GM23338 (cell line): ENCODE measurements at regions not wholly inside any gene's neighbourhood (a gene's known extent, or its start where the extent isn't known, plus 50 kb on each side); places are given as distances from the start of the nearest gene placed in this dataset.

Experiments
- ATAC-seq: fragments of 200-7000 bp; cut with Tn5 transposase; 3 replicates; pipeline ENCODE4 v1.9.1; 2020
- DNase-seq: peaks from one replicate; pipeline ENCODE4 v3.0.0-alpha.2; 2015; ENCODE audit warnings: low spot score
- H2AFZ ChIP-seq: fragments of 200-600 bp; sonication (generic); 2 replicates; pipeline ENCODE4 v1.8.0; 2016; ENCODE audit warnings: antibody characterized with exemption, mild to moderate bottlenecking, moderate library complexity
- H3F3A ChIP-seq: fragments of 200-600 bp; sonication (generic); replicated peaks from 2 replicates; pipeline ENCODE4 v1.8.0; 2017; ENCODE audit warnings: antibody characterized with exemption, mixed run types, low read depth
- H3K27ac ChIP-seq: fragments of 200-600 bp; sonication (generic); 2 replicates; pipeline ENCODE4 v1.6.1; 2016; ENCODE audit warnings: low read depth
- H3K27me3 ChIP-seq: fragments of 200-600 bp; sonication (generic); 2 replicates; pipeline ENCODE4 v1.8.0; 2016; ENCODE audit warnings: mild to moderate bottlenecking, mixed run types, moderate library complexity; ENCODE audit not compliant: insufficient read depth
- H3K36me3 ChIP-seq: fragments of 200-600 bp; sonication (generic); 2 replicates; pipeline ENCODE4 v1.8.0; 2016; ENCODE audit warnings: mild to moderate bottlenecking; ENCODE audit not compliant: insufficient read depth
- H3K4me1 ChIP-seq: fragments of 200-600 bp; sonication (generic); 2 replicates; pipeline ENCODE4 v1.8.0; 2016; ENCODE audit warnings: mild to moderate bottlenecking, moderate library complexity; ENCODE audit not compliant: insufficient read depth
- H3K4me2 ChIP-seq: fragments of 200-600 bp; sonication (generic); 2 replicates; pipeline ENCODE4 v1.7.1; 2017; ENCODE audit warnings: mixed run types
- H3K4me3 ChIP-seq: fragments of 200-600 bp; sonication (generic); 2 replicates; pipeline ENCODE4 v1.6.1; 2016; ENCODE audit warnings: mixed run types
- H3K79me2 ChIP-seq: fragments of 200-600 bp; sonication (generic); replicated peaks from 2 replicates; pipeline ENCODE4 v1.8.0; 2017; ENCODE audit warnings: mild to moderate bottlenecking; ENCODE audit not compliant: insufficient read depth
- H3K9me2 ChIP-seq: fragments of 200-600 bp; sonication (generic); 2 replicates; pipeline ENCODE4 v1.8.0; 2017; ENCODE audit not compliant: insufficient read depth
- H4K20me1 ChIP-seq: fragments of 200-600 bp; sonication (generic); replicated peaks from 2 replicates; pipeline ENCODE4 v1.8.0; 2017; ENCODE audit warnings: mild to moderate bottlenecking; ENCODE audit not compliant: insufficient read depth
- H3K27ac Mint-ChIP-seq: 2 replicates; pipeline ENCODE4 v1.8.0; 2020; ENCODE audit warnings: inconsistent platforms, mild to moderate bottlenecking, moderate library complexity, mixed read lengths
- H3K27me3 Mint-ChIP-seq: 3 replicates; pipeline ENCODE4 v1.8.0; 2022; ENCODE audit warnings: low read depth, mild to moderate bottlenecking, moderate library complexity, mixed read lengths, inconsistent platforms; ENCODE audit not compliant: insufficient read depth, poor library complexity
- H3K36me3 Mint-ChIP-seq: 3 replicates; pipeline ENCODE4 v1.8.0; 2021; ENCODE audit warnings: low read depth, mild to moderate bottlenecking, inconsistent platforms, moderate library complexity, mixed read lengths
- H3K4me1 Mint-ChIP-seq: 3 replicates; pipeline ENCODE4 v1.8.0; 2020; ENCODE audit warnings: mild to moderate bottlenecking, inconsistent platforms, mixed read lengths
- H3K4me3 Mint-ChIP-seq: 3 replicates; pipeline ENCODE4 v1.8.0; 2021; ENCODE audit warnings: moderate library complexity, mild to moderate bottlenecking, inconsistent platforms, mixed read lengths
- H3K9me3 Mint-ChIP-seq: 3 replicates; pipeline ENCODE4 v1.8.0; 2020; ENCODE audit warnings: moderate library complexity, mild to moderate bottlenecking, inconsistent platforms, mixed read lengths
- CREB1 ChIP-seq: fragments of 250-450 bp; sonication (Bioruptor Pico); IDR thresholded peaks from 2 replicates; pipeline ENCODE4 v1.5.0; 2020; ENCODE audit warnings: low read depth, mild to moderate bottlenecking, moderate library complexity
- CTCF ChIP-seq, 2 experiments: fragments of 200-600 bp in 1 of 2; sonication (generic) in 1 of 2; conservative IDR thresholded peaks; 2 replicates each; pipeline versions ENCODE4 v1.5.1 to v1.6.1; 2016 to 2017; ENCODE audit warnings: antibody characterized with exemption in 2 of 2, low read depth in 2 of 2, mild to moderate bottlenecking in 2 of 2, moderate library complexity in 1 of 2
- ETS1 ChIP-seq: IDR thresholded peaks from 2 replicates; pipeline ENCODE4 v1.6.1; 2016; ENCODE audit warnings: antibody characterized with exemption
- EZH2 ChIP-seq: fragments of 200-600 bp; sonication (generic); IDR thresholded peaks from one replicate; pipeline ENCODE4 v1.8.0; 2017; ENCODE audit warnings: antibody characterized with exemption, mild to moderate bottlenecking, low read depth; ENCODE audit not compliant: unreplicated experiment
- EZH2phosphoT487 ChIP-seq: fragments of 200-600 bp; sonication (generic); IDR thresholded peaks from one replicate; pipeline ENCODE4 v1.8.1; 2018; ENCODE audit warnings: antibody characterized with exemption; ENCODE audit not compliant: unreplicated experiment
- JUNB ChIP-seq: IDR thresholded peaks from one replicate; pipeline ENCODE4 v1.6.1; 2016; ENCODE audit warnings: antibody characterized with exemption; ENCODE audit not compliant: unreplicated experiment
- NANOG ChIP-seq: IDR thresholded peaks from 2 replicates; pipeline ENCODE4 v1.6.1; 2016; ENCODE audit warnings: antibody characterized with exemption, borderline replicate concordance
- POLR2AphosphoS5 ChIP-seq: IDR thresholded peaks from 2 replicates; pipeline ENCODE4 v1.6.1; 2016; ENCODE audit warnings: antibody characterized with exemption, low read depth
- STAT1 ChIP-seq: IDR thresholded peaks from one replicate; pipeline ENCODE4 v1.6.1; 2016; ENCODE audit warnings: antibody characterized with exemption; ENCODE audit not compliant: unreplicated experiment
- ZNF114 ChIP-seq: fragments of 250-450 bp; sonication (Bioruptor Pico); IDR thresholded peaks from 2 replicates; pipeline ENCODE4 v1.5.0; 2020; ENCODE audit warnings: mild to moderate bottlenecking, moderate library complexity
- ZNF331 ChIP-seq: fragments of 250-450 bp; sonication (Bioruptor Pico); IDR thresholded peaks from 2 replicates; pipeline ENCODE4 v1.5.0; 2020; ENCODE audit warnings: low read depth, mild to moderate bottlenecking, moderate library complexity
- TF ChIP-seq, protein P1 (sequence below): IDR thresholded peaks from one replicate; pipeline ENCODE4 v1.6.1; 2018; ENCODE audit warnings: antibody characterized with exemption; ENCODE audit not compliant: unreplicated experiment
- TF ChIP-seq, protein P2 (sequence below): fragments of 250-450 bp; sonication (Bioruptor Pico); IDR thresholded peaks from 2 replicates; pipeline ENCODE4 v1.5.0; 2020; ENCODE audit warnings: mild to moderate bottlenecking, moderate library complexity

DNA sequence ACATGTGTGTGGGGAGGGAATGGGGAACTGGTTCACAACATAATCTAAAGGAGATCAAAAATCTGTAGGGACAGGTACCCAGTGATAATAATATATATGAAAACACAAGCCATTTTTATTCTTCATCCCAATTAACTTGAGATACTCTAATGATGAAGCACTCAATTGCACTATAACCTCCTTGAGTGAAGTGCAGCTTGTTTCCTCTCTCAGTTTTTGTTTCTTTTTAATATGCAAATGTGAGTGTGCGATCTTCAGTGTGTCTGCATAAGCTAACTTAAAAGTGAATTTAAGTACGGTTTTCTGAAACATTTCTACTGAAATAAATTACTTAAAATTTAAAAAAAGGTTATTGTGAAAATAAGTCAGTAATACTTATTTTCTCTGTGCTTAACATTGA lies 623.5 kb downstream of the CDH11 start:
- Histone ChIP-seq H2AFZ (no peak overlapping the region), H3K27ac (no peak overlapping the region), H3F3A (no peaks in the 10 kb centered on the region), H3K4me2 (no peak overlapping the region), H3K4me1 (no peaks in the 10 kb centered on the region), H3K27me3 (no peaks in the 10 kb centered on the region), H4K20me1 (no peaks in the 10 kb centered on the region), H3K36me3 (no peaks in the 10 kb centered on the region), H3K9me2 (0 out of 2 replicates have a peak, but pooled peaks cover 5% of the 10 kb centered on the region), H3K4me3 (no peak overlapping the region), H3K79me2 (no peaks in the 10 kb centered on the region)
- TF ChIP-seq CREB1 (CRISPR knock-in tag) (no peak), ZNF114 (CRISPR knock-in tag) (no peak), EZH2 (no peak), NANOG (no peak), JUNB (no peak), CTCF (conservative IDR thresholded peaks at IDR 0.05; ENCODE audit: low read depth in 2 of 2) (no peak), STAT1 (no peak), POLR2AphosphoS5 (no peak), ETS1 (no peak), ZNF331 (CRISPR knock-in tag) (no peak), EZH2phosphoT487 (no peak)
- TF ChIP-seq, protein P1, sequence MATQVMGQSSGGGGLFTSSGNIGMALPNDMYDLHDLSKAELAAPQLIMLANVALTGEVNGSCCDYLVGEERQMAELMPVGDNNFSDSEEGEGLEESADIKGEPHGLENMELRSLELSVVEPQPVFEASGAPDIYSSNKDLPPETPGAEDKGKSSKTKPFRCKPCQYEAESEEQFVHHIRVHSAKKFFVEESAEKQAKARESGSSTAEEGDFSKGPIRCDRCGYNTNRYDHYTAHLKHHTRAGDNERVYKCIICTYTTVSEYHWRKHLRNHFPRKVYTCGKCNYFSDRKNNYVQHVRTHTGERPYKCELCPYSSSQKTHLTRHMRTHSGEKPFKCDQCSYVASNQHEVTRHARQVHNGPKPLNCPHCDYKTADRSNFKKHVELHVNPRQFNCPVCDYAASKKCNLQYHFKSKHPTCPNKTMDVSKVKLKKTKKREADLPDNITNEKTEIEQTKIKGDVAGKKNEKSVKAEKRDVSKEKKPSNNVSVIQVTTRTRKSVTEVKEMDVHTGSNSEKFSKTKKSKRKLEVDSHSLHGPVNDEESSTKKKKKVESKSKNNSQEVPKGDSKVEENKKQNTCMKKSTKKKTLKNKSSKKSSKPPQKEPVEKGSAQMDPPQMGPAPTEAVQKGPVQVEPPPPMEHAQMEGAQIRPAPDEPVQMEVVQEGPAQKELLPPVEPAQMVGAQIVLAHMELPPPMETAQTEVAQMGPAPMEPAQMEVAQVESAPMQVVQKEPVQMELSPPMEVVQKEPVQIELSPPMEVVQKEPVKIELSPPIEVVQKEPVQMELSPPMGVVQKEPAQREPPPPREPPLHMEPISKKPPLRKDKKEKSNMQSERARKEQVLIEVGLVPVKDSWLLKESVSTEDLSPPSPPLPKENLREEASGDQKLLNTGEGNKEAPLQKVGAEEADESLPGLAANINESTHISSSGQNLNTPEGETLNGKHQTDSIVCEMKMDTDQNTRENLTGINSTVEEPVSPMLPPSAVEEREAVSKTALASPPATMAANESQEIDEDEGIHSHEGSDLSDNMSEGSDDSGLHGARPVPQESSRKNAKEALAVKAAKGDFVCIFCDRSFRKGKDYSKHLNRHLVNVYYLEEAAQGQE, result no peak
- TF ChIP-seq, protein P2, sequence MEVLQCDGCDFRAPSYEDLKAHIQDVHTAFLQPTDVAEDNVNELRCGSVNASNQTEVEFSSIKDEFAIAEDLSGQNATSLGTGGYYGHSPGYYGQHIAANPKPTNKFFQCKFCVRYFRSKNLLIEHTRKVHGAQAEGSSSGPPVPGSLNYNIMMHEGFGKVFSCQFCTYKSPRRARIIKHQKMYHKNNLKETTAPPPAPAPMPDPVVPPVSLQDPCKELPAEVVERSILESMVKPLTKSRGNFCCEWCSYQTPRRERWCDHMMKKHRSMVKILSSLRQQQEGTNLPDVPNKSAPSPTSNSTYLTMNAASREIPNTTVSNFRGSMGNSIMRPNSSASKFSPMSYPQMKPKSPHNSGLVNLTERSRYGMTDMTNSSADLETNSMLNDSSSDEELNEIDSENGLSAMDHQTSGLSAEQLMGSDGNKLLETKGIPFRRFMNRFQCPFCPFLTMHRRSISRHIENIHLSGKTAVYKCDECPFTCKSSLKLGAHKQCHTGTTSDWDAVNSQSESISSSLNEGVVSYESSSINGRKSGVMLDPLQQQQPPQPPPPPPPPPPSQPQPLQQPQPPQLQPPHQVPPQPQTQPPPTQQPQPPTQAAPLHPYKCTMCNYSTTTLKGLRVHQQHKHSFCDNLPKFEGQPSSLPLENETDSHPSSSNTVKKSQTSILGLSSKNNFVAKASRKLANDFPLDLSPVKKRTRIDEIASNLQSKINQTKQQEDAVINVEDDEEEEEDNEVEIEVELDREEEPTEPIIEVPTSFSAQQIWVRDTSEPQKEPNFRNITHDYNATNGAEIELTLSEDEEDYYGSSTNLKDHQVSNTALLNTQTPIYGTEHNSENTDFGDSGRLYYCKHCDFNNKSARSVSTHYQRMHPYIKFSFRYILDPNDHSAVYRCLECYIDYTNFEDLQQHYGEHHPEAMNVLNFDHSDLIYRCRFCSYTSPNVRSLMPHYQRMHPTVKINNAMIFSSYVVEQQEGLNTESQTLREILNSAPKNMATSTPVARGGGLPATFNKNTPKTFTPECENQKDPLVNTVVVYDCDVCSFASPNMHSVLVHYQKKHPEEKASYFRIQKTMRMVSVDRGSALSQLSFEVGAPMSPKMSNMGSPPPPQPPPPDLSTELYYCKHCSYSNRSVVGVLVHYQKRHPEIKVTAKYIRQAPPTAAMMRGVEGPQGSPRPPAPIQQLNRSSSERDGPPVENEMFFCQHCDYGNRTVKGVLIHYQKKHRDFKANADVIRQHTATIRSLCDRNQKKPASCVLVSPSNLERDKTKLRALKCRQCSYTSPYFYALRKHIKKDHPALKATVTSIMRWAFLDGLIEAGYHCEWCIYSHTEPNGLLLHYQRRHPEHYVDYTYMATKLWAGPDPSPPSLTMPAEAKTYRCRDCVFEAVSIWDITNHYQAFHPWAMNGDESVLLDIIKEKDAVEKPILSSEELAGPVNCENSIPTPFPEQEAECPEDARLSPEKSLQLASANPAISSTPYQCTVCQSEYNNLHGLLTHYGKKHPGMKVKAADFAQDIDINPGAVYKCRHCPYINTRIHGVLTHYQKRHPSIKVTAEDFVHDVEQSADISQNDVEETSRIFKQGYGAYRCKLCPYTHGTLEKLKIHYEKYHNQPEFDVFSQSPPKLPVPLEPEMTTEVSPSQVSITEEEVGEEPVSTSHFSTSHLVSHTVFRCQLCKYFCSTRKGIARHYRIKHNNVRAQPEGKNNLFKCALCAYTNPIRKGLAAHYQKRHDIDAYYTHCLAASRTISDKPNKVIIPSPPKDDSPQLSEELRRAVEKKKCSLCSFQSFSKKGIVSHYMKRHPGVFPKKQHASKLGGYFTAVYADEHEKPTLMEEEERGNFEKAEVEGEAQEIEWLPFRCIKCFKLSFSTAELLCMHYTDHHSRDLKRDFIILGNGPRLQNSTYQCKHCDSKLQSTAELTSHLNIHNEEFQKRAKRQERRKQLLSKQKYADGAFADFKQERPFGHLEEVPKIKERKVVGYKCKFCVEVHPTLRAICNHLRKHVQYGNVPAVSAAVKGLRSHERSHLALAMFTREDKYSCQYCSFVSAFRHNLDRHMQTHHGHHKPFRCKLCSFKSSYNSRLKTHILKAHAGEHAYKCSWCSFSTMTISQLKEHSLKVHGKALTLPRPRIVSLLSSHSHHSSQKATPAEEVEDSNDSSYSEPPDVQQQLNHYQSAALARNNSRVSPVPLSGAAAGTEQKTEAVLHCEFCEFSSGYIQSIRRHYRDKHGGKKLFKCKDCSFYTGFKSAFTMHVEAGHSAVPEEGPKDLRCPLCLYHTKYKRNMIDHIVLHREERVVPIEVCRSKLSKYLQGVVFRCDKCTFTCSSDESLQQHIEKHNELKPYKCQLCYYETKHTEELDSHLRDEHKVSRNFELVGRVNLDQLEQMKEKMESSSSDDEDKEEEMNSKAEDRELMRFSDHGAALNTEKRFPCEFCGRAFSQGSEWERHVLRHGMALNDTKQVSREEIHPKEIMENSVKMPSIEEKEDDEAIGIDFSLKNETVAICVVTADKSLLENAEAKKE (CRISPR knock-in tag), result no peak
- ATAC-seq, result no peak
- no peaks in the 10 kb centered on the region for H3K36me3 Mint-ChIP-seq
- H3K4me1 Mint-ChIP-seq, result no peaks in the 10 kb centered on the region
- H3K4me3 Mint-ChIP-seq, result no peak overlapping the region
- DNase-seq, result no peak
- H3K27ac Mint-ChIP-seq, result no peak overlapping the region
- H3K27me3 Mint-ChIP-seq, result no peaks in the 10 kb centered on the region
- H3K9me3 Mint-ChIP-seq, result no peaks in the 10 kb centered on the region
